Heart left ventricle (tissue), 13 donors: ENCODE measurements at regions not wholly inside any gene's neighbourhood (a gene's known extent, or its start where the extent isn't known, plus 50 kb on each side); places are given as distances from the start of the nearest gene placed in this dataset.
"Not testable (repeated sequence)": the region's sequence is repeated elsewhere in the genome, so short reads cannot be mapped to it uniquely, and the experiment has no call there.

ENCODE experiments used
- POLR2A ChIP-seq, 2 donors: fragments of 450-650 bp; IDR thresholded peaks; one replicate each; pipeline ENCODE4 v1.6.1; 2017; ENCODE audit warnings: antibody characterized with exemption in 2 of 2, mild to moderate bottlenecking in 2 of 2, moderate library complexity in 2 of 2
- TF ChIP-seq, protein P1 (sequence below), 12 donors: fragments of 200-600 bp; sonication (generic) in 4 of 12; IDR thresholded peaks; one replicate each; pipeline versions ENCODE4 v1.5.0 to v1.8.0; 2018 to 2022; ENCODE audit warnings: antibody characterized with exemption in 12 of 12, mild to moderate bottlenecking in 5 of 12
- donor health status: ischemic (EF 13 %, LVEDD 7.1; RV severe dilation, severe dysfunction).
- donor health status: DM: no; HTN: yes; CAD: no.
- donor health status: DM: no; HTN: no; CAD: no.
- donor health status: ischemic (EF 25% LVEDD 6.9; RV normal size, moderate dysfunction).
- donor health status: ischemic (EF 25% LVEDD 5.7; RV mildly dilated, moderate dysfunction).
- donor health status: ischemic (EF 35%, LVEDD 5.7; RV mildly dilated, moderate dysfunction).
- donor health status: nonischemic (EF 11% LVEDD 7.7; RV severe dilation, severe dysfunction).
- donor health status: DM: yes; HTN: yes; CAD: no.
- donor health status: PGD.
- donor health status: ischemic (EF 29% LVEDD 5.4; RV normal size, mild dysfunction).
- donor health status: nonischemic (EF 23%, LVEDD 6.1; RV moderate dilation, normal function).

DNA sequence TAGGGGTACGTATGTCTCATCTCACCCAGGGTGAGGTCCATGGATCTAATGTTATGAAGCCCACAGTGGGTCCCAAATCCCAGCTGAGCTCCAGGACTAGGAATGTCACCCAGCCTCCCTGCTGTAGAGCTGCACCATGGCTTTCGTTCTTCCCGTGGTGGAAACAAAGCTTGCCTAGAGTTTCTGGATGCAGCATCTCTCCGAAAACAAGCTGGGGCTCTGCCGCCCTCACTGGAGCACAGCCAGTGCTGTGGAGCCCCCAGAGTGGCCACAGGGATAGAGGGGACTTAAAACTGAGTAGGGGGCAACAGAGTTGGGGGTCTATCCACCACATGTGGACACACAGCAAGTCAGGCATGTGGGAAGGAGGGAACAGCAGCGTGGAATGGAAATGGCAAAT lies 192.1 kb downstream of the ANKRD30B start:
- TF ChIP-seq, protein P1, sequence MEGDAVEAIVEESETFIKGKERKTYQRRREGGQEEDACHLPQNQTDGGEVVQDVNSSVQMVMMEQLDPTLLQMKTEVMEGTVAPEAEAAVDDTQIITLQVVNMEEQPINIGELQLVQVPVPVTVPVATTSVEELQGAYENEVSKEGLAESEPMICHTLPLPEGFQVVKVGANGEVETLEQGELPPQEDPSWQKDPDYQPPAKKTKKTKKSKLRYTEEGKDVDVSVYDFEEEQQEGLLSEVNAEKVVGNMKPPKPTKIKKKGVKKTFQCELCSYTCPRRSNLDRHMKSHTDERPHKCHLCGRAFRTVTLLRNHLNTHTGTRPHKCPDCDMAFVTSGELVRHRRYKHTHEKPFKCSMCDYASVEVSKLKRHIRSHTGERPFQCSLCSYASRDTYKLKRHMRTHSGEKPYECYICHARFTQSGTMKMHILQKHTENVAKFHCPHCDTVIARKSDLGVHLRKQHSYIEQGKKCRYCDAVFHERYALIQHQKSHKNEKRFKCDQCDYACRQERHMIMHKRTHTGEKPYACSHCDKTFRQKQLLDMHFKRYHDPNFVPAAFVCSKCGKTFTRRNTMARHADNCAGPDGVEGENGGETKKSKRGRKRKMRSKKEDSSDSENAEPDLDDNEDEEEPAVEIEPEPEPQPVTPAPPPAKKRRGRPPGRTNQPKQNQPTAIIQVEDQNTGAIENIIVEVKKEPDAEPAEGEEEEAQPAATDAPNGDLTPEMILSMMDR (IDR thresholded peaks at IDR 0.05), result not testable (repeated sequence)
- not testable (repeated sequence) for TF ChIP-seq POLR2A (IDR thresholded peaks at IDR 0.05)
